Loucy (cell line): ENCODE measurements at regions not wholly inside any gene's neighbourhood (a gene's known extent, or its start where the extent isn't known, plus 50 kb on each side); places are given as distances from the start of the nearest gene placed in this dataset.

ENCODE experiments used
- H2AFZ ChIP-seq: fragments of 200-600 bp; sonication (generic); 2 replicates; pipeline ENCODE4 v1.6.0; 2016; ENCODE audit warnings: antibody characterized with exemption, mild to moderate bottlenecking, low read length, moderate library complexity
- H3F3A ChIP-seq: fragments of 200-600 bp; 2 replicates; pipeline ENCODE4 v1.6.0; 2016; ENCODE audit warnings: antibody characterized with exemption, low read depth, mild to moderate bottlenecking
- H3K27me3 ChIP-seq: fragments of 200-600 bp; sonication (generic); 2 replicates; pipeline ENCODE4 v1.6.1; 2014; ENCODE audit warnings: low read length, mild to moderate bottlenecking; ENCODE audit not compliant: insufficient read depth, poor library complexity, severe bottlenecking
- H3K36me3 ChIP-seq: fragments of 200-600 bp; sonication (generic); 2 replicates; pipeline ENCODE4 v1.6.1; 2016; ENCODE audit warnings: low read length; ENCODE audit not compliant: insufficient read depth
- H3K4me1 ChIP-seq: fragments of 200-600 bp; sonication (generic); 2 replicates; pipeline ENCODE4 v1.5.1; 2014; ENCODE audit warnings: low read length, mild to moderate bottlenecking; ENCODE audit not compliant: insufficient read depth, poor library complexity, severe bottlenecking
- H3K4me2 ChIP-seq: fragments of 200-600 bp; sonication (generic); 2 replicates; pipeline ENCODE4 v1.6.0; 2014; ENCODE audit warnings: antibody characterized with exemption, low read length, low read depth, mild to moderate bottlenecking; ENCODE audit not compliant: poor library complexity, severe bottlenecking
- H3K4me3 ChIP-seq: fragments of 200-600 bp; sonication (generic); 2 replicates; pipeline ENCODE4 v1.5.1; 2014; ENCODE audit warnings: low read length, mild to moderate bottlenecking, mixed read lengths; ENCODE audit not compliant: poor library complexity, severe bottlenecking
- H3K79me2 ChIP-seq: fragments of 200-600 bp; sonication (generic); 2 replicates; pipeline ENCODE4 v1.6.1; 2014; ENCODE audit warnings: low read length; ENCODE audit not compliant: insufficient read depth
- H3K9ac ChIP-seq: fragments of 200-600 bp; sonication (generic); 2 replicates; pipeline ENCODE4 v1.6.0; 2014; ENCODE audit warnings: mild to moderate bottlenecking, low read depth, low read length, moderate library complexity; ENCODE audit not compliant: poor library complexity, severe bottlenecking
- H3K9me2 ChIP-seq: fragments of 200-600 bp; sonication (generic); replicated peaks from 2 replicates; pipeline ENCODE4 v1.6.1; 2016; ENCODE audit warnings: low read depth, low read length, mixed read lengths
- H3K9me3 ChIP-seq: fragments of 200-600 bp; sonication (generic); 2 replicates; pipeline ENCODE4 v1.6.1; 2014; ENCODE audit warnings: mild to moderate bottlenecking, antibody characterized with exemption, low read length, low read depth; ENCODE audit not compliant: insufficient read depth
- H4K20me1 ChIP-seq: fragments of 200-600 bp; sonication (generic); 2 replicates; pipeline ENCODE4 v1.6.0; 2014; ENCODE audit warnings: antibody characterized with exemption, low read length, mild to moderate bottlenecking; ENCODE audit not compliant: insufficient read depth, poor library complexity, severe bottlenecking
- CTCF ChIP-seq: fragments of 200-600 bp; sonication (generic); conservative IDR thresholded peaks from 2 replicates; pipeline ENCODE4 v1.5.1; 2014; ENCODE audit warnings: mild to moderate bottlenecking, antibody characterized with exemption, low read length
- EZH2phosphoT487 ChIP-seq: fragments of 200-600 bp; IDR thresholded peaks from 2 replicates; pipeline ENCODE4 v1.6.1; 2018; ENCODE audit warnings: antibody characterized with exemption, mild to moderate bottlenecking, moderate library complexity, borderline replicate concordance

GRCh38 chr14:100394886-100395672 is 71.9 kb downstream of the SLC25A47 start:
- Histone ChIP-seq H3F3A (no peaks in the 10 kb centered on the region), H4K20me1 (no peaks in the 10 kb centered on the region), H3K4me2 (no peak overlapping the region), H3K79me2 (no peaks in the 10 kb centered on the region), H2AFZ (no peak overlapping the region), H3K9me2 (no peaks in the 10 kb centered on the region), H3K36me3 (no peaks in the 10 kb centered on the region), H3K9ac (no peak overlapping the region), H3K4me1 (peaks cover 41% of the 10 kb centered on the region), H3K9me3 (no peaks in the 10 kb centered on the region), H3K4me3 (no peak overlapping the region), H3K27me3 (no peaks in the 10 kb centered on the region)
- no peak for TF ChIP-seq CTCF
- no peak for TF ChIP-seq EZH2phosphoT487

- no peaks in the 10 kb centered on the region for H3K36me3 ChIP-seq
- H3K4me1 ChIP-seq: peaks cover 35% of the 10 kb centered on the region
- H3K79me2 ChIP-seq: no peaks in the 10 kb centered on the region
- no peaks in the 10 kb centered on the region for H4K20me1 ChIP-seq
- H3K9me3 ChIP-seq: no peaks in the 10 kb centered on the region
- H3F3A ChIP-seq: no peaks in the 10 kb centered on the region
- H2AFZ ChIP-seq: no peak overlapping the region
- no peak overlapping the region for H3K4me3 ChIP-seq
- H3K27me3 ChIP-seq: no peaks in the 10 kb centered on the region
- H3K9me2 ChIP-seq: no peaks in the 10 kb centered on the region
- H3K9ac ChIP-seq: no peak overlapping the region
- no peak for TF ChIP-seq EZH2phosphoT487
- no peak for TF ChIP-seq CTCF
- no peak overlapping the region for H3K4me2 ChIP-seq
Measured at GRCh38 chr14:100396266-100396795, 73.2 kb downstream of the SLC25A47 start.

GRCh38 chr14:100397005-100397404 is 73.9 kb downstream of the SLC25A47 start:
- H3K9ac ChIP-seq: no peak overlapping the region
- peaks cover 36% of the 10 kb centered on the region for H3K4me1 ChIP-seq
- H3K27me3 ChIP-seq: no peaks in the 10 kb centered on the region
- no peaks in the 10 kb centered on the region for H4K20me1 ChIP-seq
- H3K4me3 ChIP-seq: no peak overlapping the region
- no peaks in the 10 kb centered on the region for H3K9me3 ChIP-seq
- no peaks in the 10 kb centered on the region for H3K36me3 ChIP-seq
- no peaks in the 10 kb centered on the region for H3K79me2 ChIP-seq
- no peak for TF ChIP-seq EZH2phosphoT487
- TF ChIP-seq CTCF: no peak
- H3F3A ChIP-seq: no peaks in the 10 kb centered on the region
- no peak overlapping the region for H3K4me2 ChIP-seq
- no peaks in the 10 kb centered on the region for H3K9me2 ChIP-seq
- no peak overlapping the region for H2AFZ ChIP-seq
